ENCODE measurements at regions not wholly inside any gene's neighbourhood (a gene's known extent, or its start where the extent isn't known, plus 50 kb on each side); places are given as distances from the start of the nearest gene placed in this dataset.

- no peak for TF ChIP-seq CTCF (IDR thresholded peaks at IDR 0.05)
- TF ChIP-seq POLR2AphosphoS5 (IDR thresholded peaks at IDR 0.05; ENCODE audit: low read depth, low read length): no peak
- no peak for TF ChIP-seq TCF7L2 (IDR thresholded peaks at IDR 0.05; ENCODE audit: low read depth, low read length)
- TF ChIP-seq SIN3A (IDR thresholded peaks at IDR 0.05; ENCODE audit: borderline replicate concordance, insufficient read depth, low read depth, low read length): no peak
- no peak for TF ChIP-seq REST (IDR thresholded peaks at IDR 0.05; ENCODE audit: insufficient read depth in 1 of 2, low read depth in 2 of 2, low read length in 1 of 2)
Measured at GRCh38 chr11:29002816-29003215, 894.6 kb downstream of the METTL15 start.
